ENCODE measurements at regions not wholly inside any gene's neighbourhood (a gene's known extent, or its start where the extent isn't known, plus 50 kb on each side); places are given as distances from the start of the nearest gene placed in this dataset.

DNA sequence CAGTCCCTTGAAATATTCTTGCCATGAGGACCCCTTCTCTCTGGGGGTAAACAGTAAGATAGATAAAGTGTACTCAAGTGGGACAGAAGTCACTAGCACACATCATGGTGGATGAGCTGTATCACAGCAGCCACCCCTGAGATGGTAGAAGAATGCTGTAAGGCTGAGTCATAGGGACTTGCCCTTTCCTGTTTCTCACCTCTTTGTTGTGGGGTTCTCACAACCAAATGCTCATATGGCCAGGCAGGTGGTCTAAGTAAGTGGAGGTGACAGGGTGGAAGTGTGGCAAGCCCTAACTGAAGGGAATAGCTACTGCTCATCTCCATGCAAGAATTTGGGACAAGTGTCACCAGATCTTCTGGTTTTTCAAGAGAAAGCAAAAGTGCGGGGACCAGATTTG is 202.7 kb upstream of the SLC14A2 start:
- H3K4me2 ChIP-seq (ENCODE audit: low read length): no peak overlapping the region
- no peak for DNase-seq (ENCODE audit: low spot score)
- H3K4me3 ChIP-seq (ENCODE audit: low read depth, low read length, poor library complexity, severe bottlenecking): no peak overlapping the region
- no peaks in the 10 kb centered on the region for H3K4me1 ChIP-seq (ENCODE audit: insufficient read depth, low read length, poor library complexity, severe bottlenecking)
- H2AFZ ChIP-seq (ENCODE audit: low read length): no peak overlapping the region
- BruUV-seq (replicated peaks): no TSS peak
- POLR2A ChIA-PET: no interaction called here
- H3K36me3 ChIP-seq (ENCODE audit: insufficient read depth, low read length): no peaks in the 10 kb centered on the region
- CTCF ChIA-PET (ENCODE audit: unreplicated experiment): no interaction called here
- no peaks in the 10 kb centered on the region for H4K20me1 ChIP-seq (ENCODE audit: insufficient read depth, low read length)
- no peak overlapping the region for H3K27ac ChIP-seq (ENCODE audit: low read depth, low read length, poor library complexity, severe bottlenecking)
- TF ChIP-seq, protein P1, sequence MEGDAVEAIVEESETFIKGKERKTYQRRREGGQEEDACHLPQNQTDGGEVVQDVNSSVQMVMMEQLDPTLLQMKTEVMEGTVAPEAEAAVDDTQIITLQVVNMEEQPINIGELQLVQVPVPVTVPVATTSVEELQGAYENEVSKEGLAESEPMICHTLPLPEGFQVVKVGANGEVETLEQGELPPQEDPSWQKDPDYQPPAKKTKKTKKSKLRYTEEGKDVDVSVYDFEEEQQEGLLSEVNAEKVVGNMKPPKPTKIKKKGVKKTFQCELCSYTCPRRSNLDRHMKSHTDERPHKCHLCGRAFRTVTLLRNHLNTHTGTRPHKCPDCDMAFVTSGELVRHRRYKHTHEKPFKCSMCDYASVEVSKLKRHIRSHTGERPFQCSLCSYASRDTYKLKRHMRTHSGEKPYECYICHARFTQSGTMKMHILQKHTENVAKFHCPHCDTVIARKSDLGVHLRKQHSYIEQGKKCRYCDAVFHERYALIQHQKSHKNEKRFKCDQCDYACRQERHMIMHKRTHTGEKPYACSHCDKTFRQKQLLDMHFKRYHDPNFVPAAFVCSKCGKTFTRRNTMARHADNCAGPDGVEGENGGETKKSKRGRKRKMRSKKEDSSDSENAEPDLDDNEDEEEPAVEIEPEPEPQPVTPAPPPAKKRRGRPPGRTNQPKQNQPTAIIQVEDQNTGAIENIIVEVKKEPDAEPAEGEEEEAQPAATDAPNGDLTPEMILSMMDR (conservative IDR thresholded peaks at IDR 0.05; ENCODE audit: low read length): no peak
- TF ChIP-seq EZH2phosphoT487 (IDR thresholded peaks at IDR 0.05; ENCODE audit: borderline replicate concordance, low read depth, low read length): no peak
- H3K9me2 ChIP-seq (ENCODE audit: insufficient read depth, low read length): no peaks in the 10 kb centered on the region
- intact Hi-C loops (cut with micrococcal nuclease; ENCODE audit: unreplicated experiment): no loop called here
- H3K9me3 ChIP-seq (ENCODE audit: low read length): no peaks in the 10 kb centered on the region
- no peaks in the 10 kb centered on the region for H3K79me2 ChIP-seq (ENCODE audit: insufficient read depth, low read depth, low read length)

DNA sequence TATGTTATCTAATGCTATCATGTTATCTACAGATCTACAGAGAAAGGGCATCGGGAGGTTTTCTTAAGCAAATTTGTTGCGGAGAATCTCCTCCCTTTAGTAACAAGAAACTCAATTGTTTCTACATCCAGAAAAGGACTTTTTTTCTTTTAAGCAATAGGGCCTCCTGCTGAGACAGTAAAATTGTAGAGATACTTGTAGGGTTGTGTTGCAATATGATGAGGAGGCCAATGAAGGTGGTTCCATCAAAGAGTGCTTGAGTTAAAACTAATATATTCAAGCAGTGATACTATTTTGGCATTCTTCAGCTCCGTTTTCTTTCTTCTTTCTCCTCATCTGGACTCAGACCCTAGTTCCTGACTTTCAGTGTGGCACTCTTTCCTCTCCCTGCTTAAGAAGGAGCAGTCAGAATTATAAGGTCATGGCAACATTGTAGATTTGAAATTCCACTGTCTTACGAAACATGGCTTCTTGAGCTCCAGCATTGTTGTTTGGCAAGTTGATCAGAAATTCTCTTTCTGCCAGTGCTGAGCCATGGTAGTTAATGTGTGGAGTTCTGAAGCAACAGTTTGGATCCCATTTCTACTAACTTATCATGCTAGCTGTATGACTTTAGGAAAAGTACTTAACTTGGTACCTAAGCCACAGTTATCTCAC is 202.0 kb upstream of the SLC14A2 start:
- no peak for DNase-seq (ENCODE audit: low spot score)
- Histone ChIP-seq H3K36me3 (ENCODE audit: insufficient read depth, low read length) (no peaks in the 10 kb centered on the region), H4K20me1 (ENCODE audit: insufficient read depth, low read length) (no peaks in the 10 kb centered on the region), H3K9me2 (ENCODE audit: insufficient read depth, low read length) (no peaks in the 10 kb centered on the region), H3K4me1 (ENCODE audit: insufficient read depth, low read length, poor library complexity, severe bottlenecking) (no peaks in the 10 kb centered on the region), H3K79me2 (ENCODE audit: insufficient read depth, low read depth, low read length) (no peaks in the 10 kb centered on the region), H3K4me3 (ENCODE audit: low read depth, low read length, poor library complexity, severe bottlenecking) (no peak overlapping the region), H3K27ac (ENCODE audit: low read depth, low read length, poor library complexity, severe bottlenecking) (no peak overlapping the region), H3K4me2 (ENCODE audit: low read length) (no peak overlapping the region), H3K9me3 (ENCODE audit: low read length) (no peaks in the 10 kb centered on the region), H2AFZ (ENCODE audit: low read length) (no peak overlapping the region)
- TF ChIP-seq, protein P1 (conservative IDR thresholded peaks at IDR 0.05; ENCODE audit: low read length): no peak
- TF ChIP-seq EZH2phosphoT487 (IDR thresholded peaks at IDR 0.05; ENCODE audit: borderline replicate concordance, low read depth, low read length): no peak
- intact Hi-C loops (cut with micrococcal nuclease; ENCODE audit: unreplicated experiment): no loop called here
- POLR2A ChIA-PET: no interaction called here
- CTCF ChIA-PET (ENCODE audit: unreplicated experiment): no interaction called here
- no TSS peak for BruUV-seq (replicated peaks)

DNA sequence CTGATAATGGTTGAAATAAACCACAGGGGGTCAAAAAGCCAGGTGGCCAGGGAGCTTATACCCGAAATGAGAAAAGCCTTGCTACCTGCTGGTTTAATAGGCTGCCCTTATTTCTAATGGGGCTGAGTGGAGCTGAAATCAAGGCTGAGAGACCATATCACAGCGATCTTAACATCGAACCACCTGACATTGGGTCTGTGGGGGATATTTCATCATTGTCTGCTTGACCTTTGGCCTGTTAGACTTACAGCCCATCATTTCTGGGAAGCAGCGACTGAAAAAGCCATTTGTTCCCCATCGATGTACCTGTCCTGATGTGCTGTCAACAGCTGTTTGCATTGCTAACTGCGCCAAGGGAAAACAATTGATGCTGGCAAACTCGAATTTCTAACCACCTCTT is 199.7 kb upstream of the SLC14A2 start:
- Histone ChIP-seq H3K4me1 (ENCODE audit: insufficient read depth, low read length, poor library complexity, severe bottlenecking) (no peaks in the 10 kb centered on the region), H3K27ac (ENCODE audit: low read depth, low read length, poor library complexity, severe bottlenecking) (no peak overlapping the region), H2AFZ (ENCODE audit: low read length) (no peak overlapping the region), H3K9me2 (ENCODE audit: insufficient read depth, low read length) (no peaks in the 10 kb centered on the region), H3K9me3 (ENCODE audit: low read length) (no peaks in the 10 kb centered on the region), H3K4me3 (ENCODE audit: low read depth, low read length, poor library complexity, severe bottlenecking) (no peak overlapping the region), H3K4me2 (ENCODE audit: low read length) (no peak overlapping the region), H3K79me2 (ENCODE audit: insufficient read depth, low read depth, low read length) (no peaks in the 10 kb centered on the region), H3K36me3 (ENCODE audit: insufficient read depth, low read length) (no peaks in the 10 kb centered on the region), H4K20me1 (ENCODE audit: insufficient read depth, low read length) (no peaks in the 10 kb centered on the region)
- ChIA-PET POLR2A (no interaction called here), CTCF (ENCODE audit: unreplicated experiment) (no interaction called here)
- no TSS peak for BruUV-seq (replicated peaks)
- intact Hi-C loops (cut with micrococcal nuclease; ENCODE audit: unreplicated experiment): no loop called here
- TF ChIP-seq, protein P1 (conservative IDR thresholded peaks at IDR 0.05; ENCODE audit: low read length): no peak
- TF ChIP-seq EZH2phosphoT487 (IDR thresholded peaks at IDR 0.05; ENCODE audit: borderline replicate concordance, low read depth, low read length): no peak
- no peak for DNase-seq (ENCODE audit: low spot score)
